GM23338 (cell line): ENCODE measurements at regions not wholly inside any gene's neighbourhood (a gene's known extent, or its start where the extent isn't known, plus 50 kb on each side); places are given as distances from the start of the nearest gene placed in this dataset.

Experiments used
- ATAC-seq: fragments of 200-7000 bp; cut with Tn5 transposase; 3 replicates; pipeline ENCODE4 v1.9.1; 2020
- DNase-seq: peaks from one replicate; pipeline ENCODE4 v3.0.0-alpha.2; 2015; ENCODE audit warnings: low spot score
- H2AFZ ChIP-seq: fragments of 200-600 bp; sonication (generic); 2 replicates; pipeline ENCODE4 v1.8.0; 2016; ENCODE audit warnings: antibody characterized with exemption, mild to moderate bottlenecking, moderate library complexity
- H3F3A ChIP-seq: fragments of 200-600 bp; sonication (generic); replicated peaks from 2 replicates; pipeline ENCODE4 v1.8.0; 2017; ENCODE audit warnings: antibody characterized with exemption, mixed run types, low read depth
- H3K27ac ChIP-seq: fragments of 200-600 bp; sonication (generic); 2 replicates; pipeline ENCODE4 v1.6.1; 2016; ENCODE audit warnings: low read depth
- H3K27me3 ChIP-seq: fragments of 200-600 bp; sonication (generic); 2 replicates; pipeline ENCODE4 v1.8.0; 2016; ENCODE audit warnings: mild to moderate bottlenecking, mixed run types, moderate library complexity; ENCODE audit not compliant: insufficient read depth
- H3K36me3 ChIP-seq: fragments of 200-600 bp; sonication (generic); 2 replicates; pipeline ENCODE4 v1.8.0; 2016; ENCODE audit warnings: mild to moderate bottlenecking; ENCODE audit not compliant: insufficient read depth
- H3K4me1 ChIP-seq: fragments of 200-600 bp; sonication (generic); 2 replicates; pipeline ENCODE4 v1.8.0; 2016; ENCODE audit warnings: mild to moderate bottlenecking, moderate library complexity; ENCODE audit not compliant: insufficient read depth
- H3K4me2 ChIP-seq: fragments of 200-600 bp; sonication (generic); 2 replicates; pipeline ENCODE4 v1.7.1; 2017; ENCODE audit warnings: mixed run types
- H3K4me3 ChIP-seq: fragments of 200-600 bp; sonication (generic); 2 replicates; pipeline ENCODE4 v1.6.1; 2016; ENCODE audit warnings: mixed run types
- H3K79me2 ChIP-seq: fragments of 200-600 bp; sonication (generic); replicated peaks from 2 replicates; pipeline ENCODE4 v1.8.0; 2017; ENCODE audit warnings: mild to moderate bottlenecking; ENCODE audit not compliant: insufficient read depth
- H3K9me2 ChIP-seq: fragments of 200-600 bp; sonication (generic); 2 replicates; pipeline ENCODE4 v1.8.0; 2017; ENCODE audit not compliant: insufficient read depth
- H4K20me1 ChIP-seq: fragments of 200-600 bp; sonication (generic); replicated peaks from 2 replicates; pipeline ENCODE4 v1.8.0; 2017; ENCODE audit warnings: mild to moderate bottlenecking; ENCODE audit not compliant: insufficient read depth
- H3K27ac Mint-ChIP-seq: 2 replicates; pipeline ENCODE4 v1.8.0; 2020; ENCODE audit warnings: inconsistent platforms, mild to moderate bottlenecking, moderate library complexity, mixed read lengths
- H3K27me3 Mint-ChIP-seq: 3 replicates; pipeline ENCODE4 v1.8.0; 2022; ENCODE audit warnings: low read depth, mild to moderate bottlenecking, moderate library complexity, mixed read lengths, inconsistent platforms; ENCODE audit not compliant: insufficient read depth, poor library complexity
- H3K36me3 Mint-ChIP-seq: 3 replicates; pipeline ENCODE4 v1.8.0; 2021; ENCODE audit warnings: low read depth, mild to moderate bottlenecking, inconsistent platforms, moderate library complexity, mixed read lengths
- H3K4me1 Mint-ChIP-seq: 3 replicates; pipeline ENCODE4 v1.8.0; 2020; ENCODE audit warnings: mild to moderate bottlenecking, inconsistent platforms, mixed read lengths
- H3K4me3 Mint-ChIP-seq: 3 replicates; pipeline ENCODE4 v1.8.0; 2021; ENCODE audit warnings: moderate library complexity, mild to moderate bottlenecking, inconsistent platforms, mixed read lengths
- H3K9me3 Mint-ChIP-seq: 3 replicates; pipeline ENCODE4 v1.8.0; 2020; ENCODE audit warnings: moderate library complexity, mild to moderate bottlenecking, inconsistent platforms, mixed read lengths
- CREB1 ChIP-seq: fragments of 250-450 bp; sonication (Bioruptor Pico); IDR thresholded peaks from 2 replicates; pipeline ENCODE4 v1.5.0; 2020; ENCODE audit warnings: low read depth, mild to moderate bottlenecking, moderate library complexity
- CTCF ChIP-seq, 2 experiments: fragments of 200-600 bp in 1 of 2; sonication (generic) in 1 of 2; conservative IDR thresholded peaks; 2 replicates each; pipeline versions ENCODE4 v1.5.1 to v1.6.1; 2016 to 2017; ENCODE audit warnings: antibody characterized with exemption in 2 of 2, low read depth in 2 of 2, mild to moderate bottlenecking in 2 of 2, moderate library complexity in 1 of 2
- ETS1 ChIP-seq: IDR thresholded peaks from 2 replicates; pipeline ENCODE4 v1.6.1; 2016; ENCODE audit warnings: antibody characterized with exemption
- EZH2 ChIP-seq: fragments of 200-600 bp; sonication (generic); IDR thresholded peaks from one replicate; pipeline ENCODE4 v1.8.0; 2017; ENCODE audit warnings: antibody characterized with exemption, mild to moderate bottlenecking, low read depth; ENCODE audit not compliant: unreplicated experiment
- EZH2phosphoT487 ChIP-seq: fragments of 200-600 bp; sonication (generic); IDR thresholded peaks from one replicate; pipeline ENCODE4 v1.8.1; 2018; ENCODE audit warnings: antibody characterized with exemption; ENCODE audit not compliant: unreplicated experiment
- JUNB ChIP-seq: IDR thresholded peaks from one replicate; pipeline ENCODE4 v1.6.1; 2016; ENCODE audit warnings: antibody characterized with exemption; ENCODE audit not compliant: unreplicated experiment
- NANOG ChIP-seq: IDR thresholded peaks from 2 replicates; pipeline ENCODE4 v1.6.1; 2016; ENCODE audit warnings: antibody characterized with exemption, borderline replicate concordance
- POLR2AphosphoS5 ChIP-seq: IDR thresholded peaks from 2 replicates; pipeline ENCODE4 v1.6.1; 2016; ENCODE audit warnings: antibody characterized with exemption, low read depth
- STAT1 ChIP-seq: IDR thresholded peaks from one replicate; pipeline ENCODE4 v1.6.1; 2016; ENCODE audit warnings: antibody characterized with exemption; ENCODE audit not compliant: unreplicated experiment
- ZNF114 ChIP-seq: fragments of 250-450 bp; sonication (Bioruptor Pico); IDR thresholded peaks from 2 replicates; pipeline ENCODE4 v1.5.0; 2020; ENCODE audit warnings: mild to moderate bottlenecking, moderate library complexity
- ZNF331 ChIP-seq: fragments of 250-450 bp; sonication (Bioruptor Pico); IDR thresholded peaks from 2 replicates; pipeline ENCODE4 v1.5.0; 2020; ENCODE audit warnings: low read depth, mild to moderate bottlenecking, moderate library complexity
- TF ChIP-seq, protein P1 (sequence below): IDR thresholded peaks from one replicate; pipeline ENCODE4 v1.6.1; 2018; ENCODE audit warnings: antibody characterized with exemption; ENCODE audit not compliant: unreplicated experiment

GRCh38 chr5:103424453-103425205 lies 138.0 kb downstream of the NUDT12 start:
- Mint-ChIP-seq H3K27me3 (no peaks in the 10 kb centered on the region), H3K27ac (no peak overlapping the region), H3K36me3 (no peaks in the 10 kb centered on the region), H3K4me3 (no peak overlapping the region), H3K4me1 (no peaks in the 10 kb centered on the region), H3K9me3 (no peaks in the 10 kb centered on the region)
- Histone ChIP-seq H3K27me3 (no peaks in the 10 kb centered on the region), H3K27ac (no peak overlapping the region), H4K20me1 (no peaks in the 10 kb centered on the region), H3K4me3 (no peak overlapping the region), H2AFZ (no peak overlapping the region), H3F3A (no peaks in the 10 kb centered on the region), H3K4me1 (no peaks in the 10 kb centered on the region), H3K79me2 (no peaks in the 10 kb centered on the region), H3K4me2 (no peak overlapping the region), H3K9me2 (no peaks in the 10 kb centered on the region; the same call in 1 of the 2 replicates), H3K36me3 (no peaks in the 10 kb centered on the region)
- no peak for TF ChIP-seq CTCF (conservative IDR thresholded peaks at IDR 0.05; ENCODE audit: low read depth in 2 of 2)
- TF ChIP-seq EZH2: no peak
- TF ChIP-seq NANOG: no peak
- TF ChIP-seq ZNF331 (CRISPR knock-in tag): no peak
- TF ChIP-seq EZH2phosphoT487: no peak
- no peak for TF ChIP-seq ETS1
- TF ChIP-seq, protein P1, sequence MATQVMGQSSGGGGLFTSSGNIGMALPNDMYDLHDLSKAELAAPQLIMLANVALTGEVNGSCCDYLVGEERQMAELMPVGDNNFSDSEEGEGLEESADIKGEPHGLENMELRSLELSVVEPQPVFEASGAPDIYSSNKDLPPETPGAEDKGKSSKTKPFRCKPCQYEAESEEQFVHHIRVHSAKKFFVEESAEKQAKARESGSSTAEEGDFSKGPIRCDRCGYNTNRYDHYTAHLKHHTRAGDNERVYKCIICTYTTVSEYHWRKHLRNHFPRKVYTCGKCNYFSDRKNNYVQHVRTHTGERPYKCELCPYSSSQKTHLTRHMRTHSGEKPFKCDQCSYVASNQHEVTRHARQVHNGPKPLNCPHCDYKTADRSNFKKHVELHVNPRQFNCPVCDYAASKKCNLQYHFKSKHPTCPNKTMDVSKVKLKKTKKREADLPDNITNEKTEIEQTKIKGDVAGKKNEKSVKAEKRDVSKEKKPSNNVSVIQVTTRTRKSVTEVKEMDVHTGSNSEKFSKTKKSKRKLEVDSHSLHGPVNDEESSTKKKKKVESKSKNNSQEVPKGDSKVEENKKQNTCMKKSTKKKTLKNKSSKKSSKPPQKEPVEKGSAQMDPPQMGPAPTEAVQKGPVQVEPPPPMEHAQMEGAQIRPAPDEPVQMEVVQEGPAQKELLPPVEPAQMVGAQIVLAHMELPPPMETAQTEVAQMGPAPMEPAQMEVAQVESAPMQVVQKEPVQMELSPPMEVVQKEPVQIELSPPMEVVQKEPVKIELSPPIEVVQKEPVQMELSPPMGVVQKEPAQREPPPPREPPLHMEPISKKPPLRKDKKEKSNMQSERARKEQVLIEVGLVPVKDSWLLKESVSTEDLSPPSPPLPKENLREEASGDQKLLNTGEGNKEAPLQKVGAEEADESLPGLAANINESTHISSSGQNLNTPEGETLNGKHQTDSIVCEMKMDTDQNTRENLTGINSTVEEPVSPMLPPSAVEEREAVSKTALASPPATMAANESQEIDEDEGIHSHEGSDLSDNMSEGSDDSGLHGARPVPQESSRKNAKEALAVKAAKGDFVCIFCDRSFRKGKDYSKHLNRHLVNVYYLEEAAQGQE: no peak
- TF ChIP-seq POLR2AphosphoS5: no peak
- TF ChIP-seq STAT1: no peak
- no peak for TF ChIP-seq ZNF114 (CRISPR knock-in tag)
- TF ChIP-seq CREB1 (CRISPR knock-in tag): no peak
- no peak for TF ChIP-seq JUNB
- ATAC-seq: no peak
- no peak for DNase-seq
